GM10266 (cell line): ENCODE measurements at regions not wholly inside any gene's neighbourhood (a gene's known extent, or its start where the extent isn't known, plus 50 kb on each side); places are given as distances from the start of the nearest gene placed in this dataset.
"Not testable (repeated sequence)": the region's sequence is repeated elsewhere in the genome, so short reads cannot be mapped to it uniquely, and the experiment has no call there.

Experiments used
- DNase-seq: peaks from one replicate; pipeline ENCODE4 v3.0.0; 2012; ENCODE audit errors: extremely low spot score
- CTCF ChIP-seq: IDR thresholded peaks from 2 replicates; pipeline ENCODE4 v1.5.1; 2012; ENCODE audit warnings: mild to moderate bottlenecking, low read depth; ENCODE audit not compliant: control insufficient read depth, insufficient read depth; ENCODE audit errors: missing control alignments

GRCh38 chr3:153245661-153246060, 83.6 kb downstream of the RAP2B start:
- DNase-seq, result no peak
- TF ChIP-seq CTCF, result no peak

- DNase-seq, result no peak
- no peak for TF ChIP-seq CTCF
Measured at GRCh38 chr3:153246331-153246730, 84.3 kb downstream of the RAP2B start.

- no peak for TF ChIP-seq CTCF
- no peak for DNase-seq
Measured at GRCh38 chr3:153246806-153247205, 84.8 kb downstream of the RAP2B start.

GRCh38 chr3:153247331-153248330, 85.6 kb downstream of the RAP2B start:
- TF ChIP-seq CTCF, result no peak
- DNase-seq, result no peak

GRCh38 chr3:153248835-153249234, 86.8 kb downstream of the RAP2B start:
- DNase-seq, result not testable (repeated sequence)

- TF ChIP-seq CTCF, result no peak
- DNase-seq, result no peak
Measured at GRCh38 chr3:153249906-153250305, 87.9 kb downstream of the RAP2B start.

- TF ChIP-seq CTCF, result no peak
- no peak for DNase-seq
Measured at GRCh38 chr3:153250446-153250845, 88.4 kb downstream of the RAP2B start.

- no peak for TF ChIP-seq CTCF
- no peak for DNase-seq
Measured at GRCh38 chr3:153252963-153253362, 90.9 kb downstream of the RAP2B start.
